ENCODE measurements at regions not wholly inside any gene's neighbourhood (a gene's known extent, or its start where the extent isn't known, plus 50 kb on each side); places are given as distances from the start of the nearest gene placed in this dataset.

DNA sequence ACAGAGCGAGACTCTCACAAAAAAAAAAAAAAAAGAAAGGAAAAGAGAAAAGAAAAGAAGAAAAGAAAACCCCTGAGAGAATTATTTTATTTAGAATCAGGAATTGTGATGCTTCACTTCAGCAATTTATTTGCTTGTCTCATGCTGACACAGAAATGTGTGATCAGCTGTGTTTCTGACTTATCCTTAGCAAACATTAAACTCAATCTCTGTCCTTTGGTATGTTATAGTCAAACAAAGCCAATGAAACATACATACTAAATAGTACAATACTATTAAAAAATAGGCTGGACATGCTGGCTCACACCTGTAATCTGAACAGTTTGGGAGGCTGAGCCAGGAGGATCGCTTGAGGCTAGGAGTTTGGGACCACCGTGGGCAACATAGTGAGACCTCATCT, 733.0 kb upstream of the FZD8 start:
- no peak for TF ChIP-seq CTCF (IDR thresholded peaks at IDR 0.05)
- TF ChIP-seq POLR2A (IDR thresholded peaks at IDR 0.05): no peak
